A204.1 (cell line): ENCODE measurements at regions not wholly inside any gene's neighbourhood (a gene's known extent, or its start where the extent isn't known, plus 50 kb on each side); places are given as distances from the start of the nearest gene placed in this dataset.
"Not testable (repeated sequence)": the region's sequence is repeated elsewhere in the genome, so short reads cannot be mapped to it uniquely, and the experiment has no call there.

Experiments
- FAIRE-seq: peaks from 2 replicates; lab custom pipeline; 2012; peaks lifted over from hg19 to GRCh38; lab: Jason Lieb, UNC

DNA sequence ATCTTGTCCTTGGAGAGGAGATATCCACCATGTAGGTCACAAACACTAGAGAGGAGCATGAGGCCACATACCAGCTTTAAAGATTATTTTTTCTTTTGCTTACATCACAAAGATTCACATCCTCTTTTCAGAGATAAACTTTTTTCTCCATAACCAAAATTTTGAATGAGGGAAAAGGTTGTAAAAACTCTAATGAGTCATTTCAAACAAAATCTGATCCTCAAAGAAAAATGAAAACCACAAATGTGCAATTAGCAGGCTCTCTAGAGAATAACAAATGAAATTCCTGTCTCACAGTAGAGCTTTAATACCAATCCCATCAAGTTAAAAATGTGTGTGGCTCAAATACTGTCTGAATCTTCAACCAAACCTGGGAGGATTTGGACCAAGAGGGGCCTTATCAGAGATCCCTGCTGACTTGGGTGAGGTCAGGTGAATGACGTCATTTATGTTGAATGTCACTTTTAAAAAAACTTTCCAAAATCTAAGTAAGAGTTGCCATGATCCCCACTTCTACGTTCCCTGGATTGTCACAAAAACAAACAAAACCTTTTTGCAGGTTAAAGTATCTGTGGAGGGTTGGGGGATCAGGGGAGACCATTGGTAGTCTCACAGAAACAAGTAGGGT is 261.5 kb upstream of the NPSR1 start:
- FAIRE-seq = no peak

DNA sequence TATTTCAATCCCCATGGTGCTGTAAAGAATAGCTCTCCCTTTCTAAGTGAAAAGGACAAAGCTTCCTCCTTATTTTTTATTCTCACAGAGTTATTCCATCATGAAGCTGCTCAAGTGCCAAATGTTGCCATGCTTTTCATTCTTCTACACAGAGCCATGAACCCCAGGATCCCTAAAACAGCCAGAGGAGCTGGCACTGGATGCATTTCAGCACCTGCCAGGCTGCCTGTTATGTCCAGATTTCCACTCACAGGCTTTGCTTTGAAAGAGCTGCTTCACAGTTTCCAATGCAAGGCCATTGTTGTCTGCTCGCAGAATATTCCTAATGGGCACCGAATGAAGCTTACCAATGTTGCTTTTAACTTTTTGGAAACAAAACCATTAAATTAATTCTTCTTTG is 256.2 kb upstream of the NPSR1 start:
- no peak for FAIRE-seq

DNA sequence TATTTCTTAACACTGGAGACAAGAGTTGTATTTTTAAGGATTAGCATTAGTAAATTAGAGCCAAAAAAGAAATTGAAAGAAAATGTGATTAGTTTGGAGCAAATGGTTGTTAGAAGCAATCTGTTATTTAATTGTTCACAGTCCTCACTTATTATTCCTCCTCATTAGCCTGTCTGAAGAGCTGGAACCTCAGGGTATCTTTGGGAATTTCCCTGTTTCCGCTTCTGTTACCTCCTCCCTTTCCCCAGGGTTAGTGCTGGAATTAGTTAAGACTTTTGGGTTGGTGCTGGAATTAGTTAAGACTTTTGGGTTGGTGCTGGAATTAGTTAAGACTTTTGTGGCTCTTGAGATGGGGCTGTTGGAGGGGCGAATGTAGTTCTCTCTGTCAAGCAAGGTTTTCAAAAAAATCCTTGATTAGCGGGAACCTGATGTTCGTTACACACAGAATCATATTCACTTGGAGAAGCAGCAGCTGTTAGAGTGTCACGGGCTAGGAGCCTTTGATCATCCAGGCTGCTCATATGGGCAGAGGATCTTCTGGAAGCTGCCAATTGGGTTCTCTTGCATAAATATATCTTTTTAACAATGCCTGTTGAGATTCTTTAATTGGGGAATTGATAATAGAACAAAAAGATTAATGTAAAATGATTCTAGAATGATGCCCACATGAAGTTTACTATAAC is 251.0 kb upstream of the NPSR1 start:
- FAIRE-seq = no peak

DNA sequence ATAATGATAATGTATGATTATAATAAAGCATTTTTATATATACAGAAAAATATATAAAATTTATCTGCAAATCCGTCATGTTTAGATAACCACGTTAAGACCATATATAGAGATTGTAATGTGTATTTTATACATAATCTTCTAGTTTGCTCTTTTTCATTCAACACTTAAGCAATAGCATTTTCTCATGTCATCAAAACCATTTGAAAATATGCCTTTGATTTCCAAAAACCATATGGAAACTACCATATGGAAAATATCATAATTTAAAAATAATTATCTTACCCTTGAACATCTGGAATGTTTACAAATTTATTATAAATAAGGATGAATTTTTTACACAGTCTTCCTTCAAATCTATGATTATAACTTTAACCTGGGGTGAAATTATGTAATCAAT is 250.4 kb upstream of the NPSR1 start:
- peak; percentile 39 for FAIRE-seq

DNA sequence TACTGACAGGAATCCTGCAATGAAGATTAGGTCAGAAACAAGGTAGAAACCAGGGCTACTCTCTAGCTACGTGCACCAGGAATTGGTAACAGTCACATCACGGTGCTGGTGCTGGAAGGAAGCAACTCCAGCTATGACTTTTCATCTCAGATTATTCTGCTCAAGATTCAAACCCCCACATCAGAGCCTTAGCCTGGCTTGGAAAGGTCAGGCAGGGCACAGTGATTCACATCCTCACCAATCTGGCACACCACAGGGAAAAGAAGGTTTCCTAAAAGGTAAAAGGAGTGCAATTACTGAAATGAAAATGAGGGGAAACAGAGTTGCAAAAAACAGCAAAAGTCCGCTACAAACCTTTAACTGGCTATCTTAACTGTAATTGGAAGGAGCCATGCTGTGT is 240.2 kb upstream of the NPSR1 start:
- no peak for FAIRE-seq

DNA sequence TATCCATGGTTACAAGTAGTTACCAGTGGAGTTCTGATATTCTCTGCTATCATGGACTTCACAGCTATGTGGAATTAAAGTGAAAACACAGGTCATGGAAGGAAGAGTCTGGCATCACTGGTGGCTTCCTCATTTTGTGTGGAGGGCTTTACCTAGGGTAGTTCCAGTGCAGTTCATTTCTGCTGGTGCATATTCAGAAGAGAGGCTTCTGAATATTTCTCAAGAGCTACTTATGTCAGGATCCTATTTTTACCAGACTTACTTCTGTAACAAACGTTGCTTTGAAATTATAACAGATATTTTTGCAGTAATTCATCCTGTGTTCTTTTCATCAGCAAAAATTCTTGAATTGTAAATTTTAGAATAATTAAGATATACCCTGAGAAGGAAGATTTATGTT is 236.5 kb upstream of the NPSR1 start:
- no peak for FAIRE-seq

DNA sequence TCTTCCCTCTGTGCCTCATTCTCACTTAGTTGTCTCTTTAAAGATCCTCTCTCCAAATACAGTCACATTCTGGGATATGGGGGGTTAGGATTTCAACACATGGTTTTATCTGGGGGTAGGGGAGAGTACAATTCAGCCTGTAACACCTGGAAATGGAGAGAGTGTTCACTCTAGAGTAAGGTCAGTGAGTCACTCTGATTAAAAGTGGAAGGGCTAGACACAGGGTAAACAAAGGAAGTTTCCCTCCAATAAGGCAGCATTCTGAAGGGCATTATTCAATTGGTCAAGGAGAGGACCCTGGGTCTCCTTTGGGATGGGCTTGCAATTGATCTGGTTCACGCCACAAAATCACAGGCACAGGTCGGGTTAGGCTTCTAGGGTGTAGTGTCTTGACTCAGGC is 232.8 kb upstream of the NPSR1 start:
- FAIRE-seq = no peak

DNA sequence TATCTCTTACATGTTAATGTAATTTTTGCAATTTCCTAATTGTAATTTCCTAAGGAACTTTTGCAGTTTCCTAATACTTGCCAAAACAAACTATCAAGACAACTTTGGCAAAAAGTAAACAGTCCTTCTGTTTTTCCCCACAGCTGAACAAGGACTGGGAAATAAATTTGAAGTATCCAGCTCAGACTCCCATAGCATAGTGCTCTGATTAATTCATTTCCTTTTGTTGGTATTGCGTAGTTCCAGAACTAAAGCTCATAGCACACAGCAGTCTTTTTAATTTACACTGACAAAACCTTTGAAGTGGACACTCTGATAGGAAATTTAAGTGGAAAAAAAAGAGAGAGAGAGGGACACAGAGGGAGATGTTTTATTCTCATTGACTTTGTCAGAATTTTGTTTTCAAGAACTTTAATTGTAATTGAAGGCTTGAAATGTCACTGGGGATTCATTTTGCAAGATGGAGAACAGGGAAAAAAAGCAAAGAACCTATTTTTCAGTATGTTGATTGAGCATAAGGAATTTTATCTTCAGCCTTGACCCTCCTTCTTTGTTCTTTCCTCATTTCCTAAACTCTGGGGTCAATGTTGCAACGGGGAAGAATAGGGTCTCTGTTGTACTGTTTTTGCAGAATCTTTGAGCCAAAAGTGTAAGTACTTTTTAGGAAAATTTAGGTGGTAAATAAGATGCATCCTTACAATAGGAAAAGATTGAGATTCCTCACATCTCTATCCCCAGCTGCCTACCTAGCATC is 232.2 kb upstream of the NPSR1 start:
- no peak for FAIRE-seq

DNA sequence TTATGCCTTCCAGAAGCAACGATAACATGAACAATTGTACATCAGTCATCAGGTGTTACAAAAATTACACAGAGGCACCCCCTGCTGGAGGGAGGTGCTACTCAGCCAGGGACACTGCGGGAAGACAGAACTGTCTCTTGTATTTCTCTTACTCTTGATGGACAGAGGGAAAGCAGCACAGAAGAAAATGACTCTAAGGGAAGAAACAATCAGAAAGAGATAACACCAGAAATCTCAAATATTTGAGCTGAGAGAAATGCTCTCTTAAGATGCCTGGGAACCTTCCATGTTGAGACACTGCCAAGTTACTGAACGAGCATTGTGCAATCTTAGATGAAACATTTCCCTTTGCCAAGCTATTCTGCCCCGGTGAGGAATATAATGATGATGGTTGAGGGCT is 227.6 kb upstream of the NPSR1 start:
- no peak for FAIRE-seq

DNA sequence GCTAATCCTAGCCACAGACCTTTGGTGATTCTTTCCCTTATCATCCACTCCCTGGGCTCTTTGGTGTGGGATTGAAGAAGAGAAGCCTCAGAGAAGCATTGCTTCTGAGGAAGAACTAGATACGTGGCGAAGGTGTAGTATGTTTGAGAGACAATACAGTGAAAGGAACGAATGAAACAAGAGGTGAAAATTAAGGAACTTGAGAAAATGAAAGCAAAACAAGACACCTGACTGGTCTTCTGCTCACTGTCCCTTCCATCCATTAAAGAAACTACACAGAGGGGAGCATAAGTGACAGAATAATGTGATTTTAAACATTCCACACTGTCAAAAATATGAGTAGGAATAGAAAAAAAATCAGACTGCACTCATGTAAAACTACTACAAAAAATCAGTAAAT is 219.6 kb upstream of the NPSR1 start:
- no peak for FAIRE-seq

DNA sequence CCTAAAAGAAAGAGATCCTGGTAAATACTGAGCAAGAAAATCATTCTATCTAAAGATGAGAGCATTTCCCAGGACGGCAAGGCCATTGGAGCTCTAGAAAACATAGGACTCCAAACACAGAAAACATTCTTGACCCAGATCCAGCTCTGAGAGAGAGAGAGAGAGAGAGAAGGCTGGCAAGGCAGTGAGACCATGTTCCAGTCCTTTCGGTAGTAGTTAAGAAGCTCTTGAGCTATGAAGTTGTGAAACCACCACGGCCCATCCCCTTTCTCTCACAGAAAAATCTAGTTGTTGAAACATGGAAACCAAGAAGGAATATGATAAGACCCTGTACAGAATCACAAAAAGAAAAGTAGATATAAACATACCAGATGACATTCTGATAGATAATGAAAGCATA is 212.4 kb upstream of the NPSR1 start:
- FAIRE-seq = no peak

DNA sequence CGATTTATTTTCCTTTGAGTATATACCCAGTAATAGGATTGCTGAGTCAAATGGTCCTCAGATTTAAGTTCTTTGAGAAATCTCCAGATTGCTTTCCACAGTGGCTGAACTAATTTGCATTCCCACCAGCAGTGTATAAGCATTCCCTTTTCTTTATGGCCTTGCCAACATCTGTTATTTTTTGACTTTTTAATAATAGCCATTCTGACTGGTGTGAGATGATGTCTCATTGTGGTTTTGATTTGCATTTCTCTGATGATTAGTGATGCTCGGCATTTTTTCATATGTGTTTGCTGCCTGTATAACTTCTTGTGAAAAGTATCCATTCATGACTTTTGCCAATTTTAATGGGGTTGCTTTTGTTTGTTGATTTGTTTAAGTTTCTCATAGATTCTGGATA is 209.5 kb upstream of the NPSR1 start:
- not testable (repeated sequence) for FAIRE-seq

DNA sequence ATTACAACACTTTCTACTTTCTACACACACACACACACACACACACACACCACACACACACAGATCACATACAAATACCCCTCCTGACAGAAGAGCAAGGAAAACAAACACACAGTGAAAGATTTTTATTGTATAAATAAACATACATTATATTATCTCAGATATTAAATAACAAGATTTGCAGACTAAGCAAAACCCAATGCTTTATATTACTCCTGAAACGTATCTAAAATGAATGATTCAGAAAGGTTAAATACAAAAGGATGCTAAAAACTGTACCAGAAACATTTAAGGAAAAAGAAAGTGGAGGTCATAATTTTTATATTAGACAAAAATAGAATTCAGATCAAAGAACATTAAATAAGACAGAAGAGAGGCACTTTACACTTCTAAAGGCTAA is 208.3 kb upstream of the NPSR1 start:
- no peak for FAIRE-seq

DNA sequence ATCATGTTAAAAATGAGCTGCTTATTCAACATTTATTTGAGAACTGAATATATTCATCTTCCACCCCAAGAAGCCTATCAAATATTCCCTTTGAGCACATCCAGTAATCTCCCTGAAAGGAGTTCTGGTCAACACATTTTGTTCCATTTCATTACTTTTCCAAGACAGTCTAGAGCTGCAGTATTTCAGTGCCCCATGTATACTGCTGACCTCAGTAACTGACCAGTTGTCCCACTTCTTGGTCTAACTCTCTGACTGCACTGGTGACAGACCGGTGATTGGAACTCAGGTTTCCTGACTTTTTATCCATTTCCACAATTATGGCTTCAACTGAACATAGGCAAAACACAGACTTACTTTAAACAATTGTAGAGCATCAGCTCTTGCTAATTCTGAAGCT is 206.8 kb upstream of the NPSR1 start:
- no peak for FAIRE-seq

DNA sequence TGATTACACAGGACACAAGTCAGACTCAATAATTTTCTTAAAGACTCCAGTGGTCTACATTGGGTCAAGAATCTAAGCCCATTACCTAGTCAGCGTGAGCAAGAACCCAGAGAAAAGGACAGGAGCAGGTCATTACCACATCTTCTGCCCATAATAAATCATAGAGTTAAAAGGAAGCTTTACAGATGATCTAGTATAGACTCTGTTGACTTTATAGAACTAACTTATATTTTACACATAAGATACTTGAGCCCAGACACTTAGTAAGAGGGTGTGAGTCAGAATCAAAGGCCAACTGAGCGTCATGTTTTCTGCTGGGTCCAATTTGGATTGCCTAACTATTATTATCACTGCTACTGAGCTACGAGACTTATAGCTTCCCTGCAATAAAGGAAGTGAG is 206.1 kb upstream of the NPSR1 start:
- no peak for FAIRE-seq

DNA sequence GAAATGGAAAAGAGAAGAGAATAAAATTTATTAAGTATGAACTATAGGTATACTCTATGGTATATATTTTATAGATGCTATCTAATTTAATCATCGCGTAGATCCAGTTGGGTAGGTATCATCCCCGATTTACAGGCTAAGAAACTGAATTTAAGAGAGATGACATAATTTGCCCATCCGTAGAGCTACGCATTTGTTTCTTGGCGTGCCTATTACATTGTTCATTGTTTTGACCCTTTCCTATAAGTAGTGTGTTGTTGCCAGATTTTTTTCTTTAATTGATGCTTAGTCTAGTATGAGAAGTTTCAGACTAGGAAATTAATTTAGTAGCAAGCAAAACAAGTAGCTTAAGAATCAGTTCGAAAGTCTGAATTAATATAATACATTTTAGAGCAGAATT is 205.7 kb upstream of the NPSR1 start:
- FAIRE-seq = no peak

DNA sequence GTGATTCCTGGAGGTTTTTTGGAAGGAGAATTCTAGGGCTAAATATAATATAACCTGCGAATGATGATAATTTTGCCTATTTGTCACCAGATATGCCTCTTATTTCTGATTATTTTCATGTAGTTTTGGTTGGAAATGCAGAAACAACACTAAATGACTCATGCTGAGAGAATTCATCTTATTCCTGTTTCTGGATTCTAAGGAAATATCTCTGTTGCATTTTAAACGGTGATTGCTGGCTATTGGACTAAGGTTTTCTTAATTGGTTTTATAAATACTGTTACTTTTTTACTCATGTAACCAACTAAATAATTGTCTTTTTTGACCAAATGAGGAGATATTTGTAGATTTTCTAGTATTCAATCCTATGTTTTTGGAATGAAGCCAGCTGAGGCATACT is 204.9 kb upstream of the NPSR1 start:
- FAIRE-seq = no peak

DNA sequence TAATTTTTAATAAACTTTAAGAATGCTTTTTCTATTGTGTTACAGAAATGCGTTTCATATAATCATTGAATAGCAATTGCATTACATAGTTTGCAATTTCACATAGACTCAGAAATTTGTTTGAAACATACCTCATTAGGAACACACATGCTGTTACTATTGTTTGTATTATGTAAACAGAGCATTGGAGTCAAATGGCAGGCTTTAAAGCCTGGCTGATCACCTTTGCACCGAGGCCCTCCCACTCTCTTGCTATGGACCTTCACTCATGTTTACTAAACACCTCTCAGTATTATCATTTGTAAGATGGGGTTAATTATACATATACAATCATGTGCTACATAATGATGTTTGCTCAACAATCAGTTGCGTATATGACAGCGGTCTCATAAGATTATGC is 203.6 kb upstream of the NPSR1 start:
- FAIRE-seq = no peak

DNA sequence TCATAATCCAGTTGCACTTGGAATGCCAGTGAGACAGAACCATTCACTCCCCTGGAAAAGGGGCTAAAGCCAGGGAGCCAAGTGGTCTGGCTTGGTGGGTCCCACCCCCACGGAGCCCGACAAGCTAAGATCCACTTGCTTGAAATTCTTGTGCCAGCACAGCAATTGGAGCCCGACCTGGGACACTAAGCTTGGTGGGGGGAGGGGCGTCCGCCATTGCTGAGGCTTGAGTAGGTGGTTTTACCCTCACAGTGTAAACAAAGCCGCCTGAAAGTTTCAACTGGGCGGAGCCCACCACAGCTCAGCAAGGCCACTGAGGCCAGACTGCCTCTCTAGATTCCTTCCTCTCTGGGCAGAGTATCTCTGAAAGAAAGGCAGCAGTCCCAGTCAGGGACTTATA is 200.7 kb upstream of the NPSR1 start:
- FAIRE-seq = no peak

DNA sequence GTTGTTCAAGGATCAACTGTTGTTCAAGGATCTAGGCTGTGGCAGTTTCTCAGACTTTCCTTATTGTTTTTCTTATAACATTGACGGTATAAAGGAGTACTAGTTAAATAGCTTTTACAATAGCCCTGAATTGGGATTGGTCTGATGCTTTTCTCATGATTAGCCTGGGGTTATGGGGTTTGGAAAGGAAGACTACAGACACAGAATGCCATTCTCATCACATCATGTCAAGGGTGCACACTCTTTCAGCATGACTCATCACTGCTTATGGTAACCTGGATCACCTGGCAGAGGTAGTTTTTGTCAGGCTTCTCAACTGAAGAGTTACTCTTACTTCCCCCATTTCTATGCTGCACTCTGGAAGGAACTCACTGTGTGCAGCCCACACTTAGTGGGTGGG is 194.2 kb upstream of the NPSR1 start:
- no peak for FAIRE-seq

DNA sequence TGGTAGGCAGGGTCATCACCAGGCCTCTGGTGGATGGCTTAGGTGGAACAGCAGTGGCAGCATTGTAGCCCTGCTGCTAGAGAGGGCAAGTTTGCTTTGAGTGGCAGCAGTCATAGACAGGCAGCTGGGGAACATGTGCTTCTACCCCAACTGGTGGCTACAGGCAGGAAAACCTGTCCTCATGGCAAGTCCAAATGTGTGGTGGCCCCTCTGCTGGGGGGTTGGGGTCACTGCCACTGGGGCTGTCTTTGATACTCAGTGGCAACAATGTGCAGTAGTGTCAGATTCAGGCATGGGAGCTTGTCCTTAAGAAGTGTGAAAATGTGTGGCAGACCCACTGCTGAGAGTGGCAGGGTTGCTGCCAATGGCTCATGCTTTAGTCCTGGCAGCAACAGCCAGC is 186.2 kb upstream of the NPSR1 start:
- FAIRE-seq = no peak

DNA sequence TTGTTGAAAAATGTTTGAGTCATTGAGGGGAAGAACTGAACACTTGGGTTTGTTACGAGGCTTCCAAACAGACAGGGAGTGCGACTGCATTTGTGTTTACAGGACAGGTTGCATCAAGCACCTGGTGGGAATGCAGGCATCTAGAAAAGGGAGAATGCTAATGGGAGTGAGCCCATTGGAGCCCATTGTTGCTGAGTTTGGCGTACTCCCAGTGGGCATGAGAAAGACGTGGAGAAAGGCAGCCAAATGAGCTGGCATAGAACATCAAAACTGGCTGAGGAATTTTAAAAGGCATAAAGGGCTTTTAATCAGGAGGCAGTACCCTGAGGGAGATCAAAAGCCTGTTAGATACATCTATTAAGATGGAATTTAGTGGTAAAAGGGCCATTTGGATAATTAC is 171.6 kb upstream of the NPSR1 start:
- FAIRE-seq = no peak

DNA sequence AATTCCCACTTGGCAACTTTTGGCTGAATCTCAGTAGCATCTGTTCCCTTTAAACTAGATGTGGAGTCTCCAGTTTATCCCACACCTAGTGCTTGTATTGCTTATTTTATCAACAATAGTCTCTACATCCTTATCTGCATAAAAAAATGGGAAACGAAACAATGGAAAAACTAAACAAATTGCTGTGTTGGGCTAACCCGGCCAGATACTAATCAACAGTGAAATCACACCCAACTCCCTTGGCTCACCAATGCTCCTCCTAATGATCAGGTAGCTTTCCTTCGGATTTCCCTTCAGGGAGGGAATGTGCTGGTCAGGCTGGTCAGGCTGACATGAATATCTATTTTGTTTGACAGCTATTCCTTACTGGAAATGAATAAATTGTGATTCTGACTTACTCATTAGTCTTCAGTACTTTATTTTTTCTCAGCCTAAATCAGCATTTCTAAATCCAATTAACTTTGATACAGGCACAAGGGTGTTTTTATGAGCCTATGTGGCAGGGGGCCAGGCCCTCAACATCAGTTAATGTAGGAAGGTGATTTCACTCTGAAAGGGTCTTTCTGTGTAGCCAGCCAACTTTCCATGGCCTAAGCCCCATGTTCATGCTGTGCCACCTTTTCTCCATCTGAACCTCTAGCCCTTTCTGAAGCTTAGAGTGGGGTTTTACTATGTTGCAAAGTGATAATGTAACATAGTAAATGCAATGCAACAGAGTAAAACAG is 170.5 kb upstream of the NPSR1 start:
- FAIRE-seq = no peak
